ENCODE measurements at regions not wholly inside any gene's neighbourhood (a gene's known extent, or its start where the extent isn't known, plus 50 kb on each side); places are given as distances from the start of the nearest gene placed in this dataset.
A peak's percentile ranks its signal among the peaks of the same experiment; 100 is the strongest.

GRCh38 chr11:71082454-71082853 lies 169.9 kb downstream of the SHANK2 start:
- H3K4me3 ChIP-seq (ENCODE audit: low read depth, low read length) = no peak overlapping the region
- DNase-seq (ENCODE audit: low read depth) = no peak
- no peak for TF ChIP-seq CTCF (IDR thresholded peaks at IDR 0.05; ENCODE audit: insufficient read depth, low read length)

GRCh38 chr11:71081704-71082230 lies 170.6 kb downstream of the SHANK2 start:
- no peak for DNase-seq (ENCODE audit: low read depth)
- TF ChIP-seq CTCF (IDR thresholded peaks at IDR 0.05; ENCODE audit: insufficient read depth, low read length) = no peak
- no peak overlapping the region for H3K4me3 ChIP-seq (ENCODE audit: low read depth, low read length)

GRCh38 chr11:71080239-71081097 lies 171.9 kb downstream of the SHANK2 start:
- peak; percentile 70 for DNase-seq (ENCODE audit: low read depth)
- H3K4me3 ChIP-seq (ENCODE audit: low read depth, low read length) = no peak overlapping the region
- TF ChIP-seq CTCF (IDR thresholded peaks at IDR 0.05; ENCODE audit: insufficient read depth, low read length) = peak; percentile 55

GRCh38 chr11:71079795-71080194 lies 172.6 kb downstream of the SHANK2 start:
- no peak overlapping the region for H3K4me3 ChIP-seq (ENCODE audit: low read depth, low read length)
- DNase-seq (ENCODE audit: low read depth) = no peak
- TF ChIP-seq CTCF (IDR thresholded peaks at IDR 0.05; ENCODE audit: insufficient read depth, low read length) = no peak

- no peak for TF ChIP-seq CTCF (IDR thresholded peaks at IDR 0.05; ENCODE audit: insufficient read depth, low read length)
- no peak for DNase-seq (ENCODE audit: low read depth)
These were observed 173.9 kb downstream of the SHANK2 start for GRCh38 chr11:71078482-71078881.

GRCh38 chr11:71076525-71077304 lies 175.7 kb downstream of the SHANK2 start:
- H3K4me3 ChIP-seq (ENCODE audit: low read depth, low read length) = no peak overlapping the region
- no peak for TF ChIP-seq CTCF (IDR thresholded peaks at IDR 0.05; ENCODE audit: insufficient read depth, low read length)
- DNase-seq (ENCODE audit: low read depth) = no peak

More at GRCh38 chr11:71078482-71078881, 173.9 kb downstream of the SHANK2 start:
- no peak overlapping the region for H3K4me3 ChIP-seq (ENCODE audit: low read depth, low read length)
